ENCODE measurements at regions not wholly inside any gene's neighbourhood (a gene's known extent, or its start where the extent isn't known, plus 50 kb on each side); places are given as distances from the start of the nearest gene placed in this dataset.
A peak's percentile ranks its signal among the peaks of the same experiment; 100 is the strongest.

- intact Hi-C loops (cut with DNase I), result no loop called here
- Histone ChIP-seq H3K4me3 (no peak overlapping the region), H3K9me3 (no peaks in the 10 kb centered on the region), H3K27ac (no peak overlapping the region), H3K4me1 (no peaks in the 10 kb centered on the region), H3K27me3 (no peaks in the 10 kb centered on the region), H3K36me3 (no peaks in the 10 kb centered on the region)
- ATAC-seq (no peak), DNase-seq (no peak)
- no peak for TF ChIP-seq CTCF (IDR thresholded peaks at IDR 0.05)
Observed at GRCh38 chr4:15143551-15143950, 141.3 kb downstream of the CPEB2 start.

- H3K27me3 ChIP-seq, result no peaks in the 10 kb centered on the region
- DNase-seq (peak in 1 of 4 donors; percentile 2), ATAC-seq (no peak)
- no peaks in the 10 kb centered on the region for H3K9me3 ChIP-seq
- no peak overlapping the region for H3K4me3 ChIP-seq
- intact Hi-C loops (cut with DNase I), result no loop called here
- TF ChIP-seq CTCF (IDR thresholded peaks at IDR 0.05), result no peak
- peaks cover 2 to 3% of the 10 kb centered on the region in 2 donors for H3K4me1 ChIP-seq
- no peaks in the 10 kb centered on the region for H3K36me3 ChIP-seq
- no peak overlapping the region for H3K27ac ChIP-seq
Observed at GRCh38 chr4:15144249-15144966, 142.1 kb downstream of the CPEB2 start.

GRCh38 chr4:15144967-15145295, 142.7 kb downstream of the CPEB2 start:
- intact Hi-C loops (cut with DNase I), result no loop called here
- no peaks in the 10 kb centered on the region for H3K27me3 ChIP-seq
- no peak overlapping the region for H3K27ac ChIP-seq
- ATAC-seq (no peak), DNase-seq (no peak)
- H3K4me1 ChIP-seq, result peaks cover 6 to 8% of the 10 kb centered on the region in 2 donors
- no peak for TF ChIP-seq CTCF (IDR thresholded peaks at IDR 0.05)
- no peaks in the 10 kb centered on the region for H3K9me3 ChIP-seq
- no peak overlapping the region for H3K4me3 ChIP-seq
- H3K36me3 ChIP-seq, result no peaks in the 10 kb centered on the region

GRCh38 chr4:15145709-15146108, 143.4 kb downstream of the CPEB2 start:
- no peak overlapping the region for H3K4me3 ChIP-seq
- H3K27me3 ChIP-seq, result no peaks in the 10 kb centered on the region
- no peaks in the 10 kb centered on the region for H3K36me3 ChIP-seq
- intact Hi-C loops (cut with DNase I), result no loop called here
- no peaks in the 10 kb centered on the region for H3K9me3 ChIP-seq
- no peak for TF ChIP-seq CTCF (IDR thresholded peaks at IDR 0.05)
- no peak for ATAC-seq
- no peak for DNase-seq
- peaks cover 6 to 11% of the 10 kb centered on the region in 2 donors for H3K4me1 ChIP-seq
- H3K27ac ChIP-seq, result no peak overlapping the region

DNA sequence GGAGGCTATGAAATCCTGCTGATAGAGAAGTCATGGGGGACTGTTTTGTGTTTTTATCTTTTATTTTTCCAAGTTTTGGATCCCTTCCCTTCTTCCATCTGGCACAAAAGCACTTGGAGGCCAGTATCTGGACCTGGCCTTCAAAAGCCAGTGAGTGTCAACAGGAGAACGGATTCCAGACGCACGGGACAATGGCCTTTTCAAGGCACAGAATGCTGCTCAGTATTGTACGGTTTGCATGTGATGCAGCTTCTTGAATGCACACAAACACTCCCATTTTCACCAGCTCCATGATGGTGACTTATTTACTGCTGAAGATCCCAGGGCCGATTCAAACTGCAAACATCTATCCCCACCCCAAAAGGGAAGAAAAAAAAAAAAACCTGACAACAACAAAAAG, 145.4 kb downstream of the CPEB2 start:
- Histone ChIP-seq H3K9me3 (no peaks in the 10 kb centered on the region), H3K27me3 (no peaks in the 10 kb centered on the region), H3K4me1 (peaks cover 6 to 11% of the 10 kb centered on the region in 2 donors), H3K36me3 (no peaks in the 10 kb centered on the region), H3K4me3 (no peak overlapping the region), H3K27ac (no peak overlapping the region)
- ATAC-seq, result no peak
- DNase-seq, result no peak
- intact Hi-C loops (cut with DNase I), result no loop called here
- TF ChIP-seq CTCF (IDR thresholded peaks at IDR 0.05), result no peak

Data from left lung (tissue), 4 donors.